Progenitor cell of endocrine pancreas (in vitro differentiated cells): ENCODE measurements at regions not wholly inside any gene's neighbourhood (a gene's known extent, or its start where the extent isn't known, plus 50 kb on each side); places are given as distances from the start of the nearest gene placed in this dataset.

Source experiments
- DNase-seq: peaks from one replicate; pipeline ENCODE4 v3.0.0; 2021; ENCODE audit warnings: low spot score; ENCODE audit not compliant: unreplicated experiment
- H3K27ac Mint-ChIP-seq: 2 replicates; pipeline ENCODE4 v1.8.0; 2021; ENCODE audit warnings: mild to moderate bottlenecking, moderate library complexity, mixed read lengths
- H3K27me3 Mint-ChIP-seq: 2 replicates; pipeline ENCODE4 v1.8.0; 2021; ENCODE audit warnings: mixed read lengths
- H3K36me3 Mint-ChIP-seq: 2 replicates; pipeline ENCODE4 v1.8.0; 2022; ENCODE audit warnings: mixed read lengths; ENCODE audit not compliant: insufficient read depth
- H3K4me1 Mint-ChIP-seq: 2 replicates; pipeline ENCODE4 v1.8.0; 2021; ENCODE audit warnings: low read depth, mixed read lengths
- H3K4me3 Mint-ChIP-seq: 2 replicates; pipeline ENCODE4 v1.8.0; 2021; ENCODE audit warnings: low read depth, mild to moderate bottlenecking, moderate library complexity, mixed read lengths
- H3K9me3 Mint-ChIP-seq: 2 replicates; pipeline ENCODE4 v1.8.0; 2021; ENCODE audit warnings: low read depth, mixed read lengths
- CTCF ChIP-seq: fragments of 200-600 bp; sonication (generic); IDR thresholded peaks from one replicate; pipeline ENCODE4 v1.5.0; 2021; ENCODE audit warnings: antibody characterized with exemption, mild to moderate bottlenecking; ENCODE audit not compliant: unreplicated experiment

DNA sequence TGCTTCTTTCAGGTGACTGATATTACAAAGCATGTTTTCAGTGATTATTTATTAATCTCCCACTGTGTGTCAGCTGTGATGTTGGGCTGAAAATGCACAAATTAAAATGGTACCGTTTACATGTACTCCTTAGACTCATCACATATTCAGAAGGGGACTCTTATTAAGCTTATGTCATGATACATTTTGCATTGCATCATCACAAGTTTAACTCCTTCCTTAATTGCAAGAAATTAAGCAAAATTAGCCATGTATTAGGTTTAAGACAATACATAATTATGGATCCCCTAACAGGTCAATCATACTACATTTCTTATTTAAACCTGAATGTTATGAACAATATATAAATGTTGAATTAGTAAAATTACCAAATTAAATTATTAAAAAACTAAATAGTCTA lies 899.1 kb downstream of the TMEM182 start:
- no peaks in the 10 kb centered on the region for H3K9me3 Mint-ChIP-seq
- no peaks in the 10 kb centered on the region for H3K4me1 Mint-ChIP-seq
- no peak for TF ChIP-seq CTCF
- no peaks in the 10 kb centered on the region for H3K36me3 Mint-ChIP-seq
- no peaks in the 10 kb centered on the region for H3K27me3 Mint-ChIP-seq
- H3K27ac Mint-ChIP-seq: no peak overlapping the region
- H3K4me3 Mint-ChIP-seq: no peak overlapping the region
- DNase-seq: no peak

DNA sequence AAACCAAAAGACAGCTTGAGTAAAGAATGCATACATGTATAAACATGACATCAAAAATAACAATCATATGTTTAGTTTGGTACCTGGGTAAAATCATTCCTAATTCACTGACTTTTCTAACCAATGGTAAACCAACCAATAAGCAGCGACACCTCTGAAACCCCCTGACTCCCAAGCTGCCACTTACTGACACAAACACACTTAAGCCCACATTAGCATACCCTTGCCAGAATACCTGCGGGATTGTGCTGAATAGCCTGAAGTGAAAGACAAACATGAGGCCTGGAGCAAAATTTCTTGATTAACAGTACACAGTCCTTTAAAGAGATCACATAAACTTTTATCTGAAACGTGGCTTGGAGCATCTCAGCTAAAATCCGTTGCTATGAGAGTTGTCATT lies 902.9 kb downstream of the TMEM182 start:
- TF ChIP-seq CTCF: no peak
- no peaks in the 10 kb centered on the region for H3K4me1 Mint-ChIP-seq
- no peak overlapping the region for H3K4me3 Mint-ChIP-seq
- H3K27ac Mint-ChIP-seq: no peak overlapping the region
- H3K27me3 Mint-ChIP-seq: no peaks in the 10 kb centered on the region
- H3K36me3 Mint-ChIP-seq: no peaks in the 10 kb centered on the region
- DNase-seq: no peak
- no peaks in the 10 kb centered on the region for H3K9me3 Mint-ChIP-seq

- Mint-ChIP-seq H3K27me3 (no peaks in the 10 kb centered on the region), H3K9me3 (no peaks in the 10 kb centered on the region), H3K4me1 (no peaks in the 10 kb centered on the region), H3K36me3 (no peaks in the 10 kb centered on the region), H3K4me3 (no peak overlapping the region), H3K27ac (no peak overlapping the region)
- DNase-seq: no peak
- TF ChIP-seq CTCF: no peak
These were observed 905.6 kb downstream of the TMEM182 start for GRCh38 chr2:103667335-103667884.

GRCh38 chr2:103669531-103669930 lies 907.7 kb downstream of the TMEM182 start:
- Mint-ChIP-seq H3K27me3 (no peaks in the 10 kb centered on the region), H3K27ac (no peak overlapping the region), H3K4me1 (no peaks in the 10 kb centered on the region), H3K4me3 (no peak overlapping the region), H3K36me3 (no peaks in the 10 kb centered on the region), H3K9me3 (no peaks in the 10 kb centered on the region)
- no peak for TF ChIP-seq CTCF
- no peak for DNase-seq
